C4-2B (cell line): ENCODE measurements at regions not wholly inside any gene's neighbourhood (a gene's known extent, or its start where the extent isn't known, plus 50 kb on each side); places are given as distances from the start of the nearest gene placed in this dataset.

ENCODE experiments used
- CTCF ChIP-seq: fragments of 450-650 bp; conservative IDR thresholded peaks from 2 replicates; pipeline ENCODE4 v1.5.1; 2017; ENCODE audit warnings: mild to moderate bottlenecking
- ZFX ChIP-seq: fragments of 450-650 bp; IDR thresholded peaks from 2 replicates; pipeline ENCODE4 v1.6.1; 2017

DNA sequence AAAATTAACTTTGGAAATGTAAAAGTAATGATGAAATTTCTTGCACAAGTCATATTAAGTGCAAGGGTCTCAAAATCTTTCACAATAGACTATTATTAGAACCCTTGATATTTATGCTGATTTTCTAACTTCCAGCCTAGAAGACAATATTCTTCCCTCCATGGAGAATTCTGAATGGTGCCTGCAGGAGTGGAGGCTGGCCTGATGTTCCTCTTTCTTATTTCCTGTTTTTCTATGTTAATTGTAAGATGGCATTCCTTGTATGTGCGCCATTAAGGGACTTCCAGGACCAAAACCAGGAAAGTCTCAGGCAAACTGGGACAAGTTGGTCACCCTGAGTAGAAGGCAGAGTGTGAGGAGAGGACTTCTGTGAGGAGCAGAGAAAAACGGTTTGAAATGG, 294.9 kb downstream of the DLEU7 start:
- TF ChIP-seq CTCF (no peak), ZFX (no peak)
